PFSK-1 (cell line): ENCODE measurements at regions not wholly inside any gene's neighbourhood (a gene's known extent, or its start where the extent isn't known, plus 50 kb on each side); places are given as distances from the start of the nearest gene placed in this dataset.

ENCODE experiments used
- FOXP2 ChIP-seq: optimal IDR thresholded peaks from 2 replicates; pipeline ENCODE3; 2011; ENCODE audit warnings: borderline replicate concordance, control low read depth, inconsistent platforms; ENCODE audit not compliant: insufficient read depth; ENCODE audit errors: extremely low read length, extremely low read depth
- POLR2AphosphoS5 ChIP-seq: IDR thresholded peaks from 2 replicates; pipeline ENCODE4 v1.6.1; 2012; ENCODE audit warnings: low read depth, mild to moderate bottlenecking, control low read depth, low read length, moderate library complexity
- SIN3A ChIP-seq: IDR thresholded peaks from 2 replicates; pipeline ENCODE4 v1.6.1; 2012; ENCODE audit warnings: mild to moderate bottlenecking, low read length, moderate library complexity, borderline replicate concordance; ENCODE audit not compliant: insufficient read depth
- TAF1 ChIP-seq: IDR thresholded peaks from 2 replicates; pipeline ENCODE4 v1.6.1; 2012; ENCODE audit warnings: low read length, control low read depth, borderline replicate concordance; ENCODE audit not compliant: insufficient read depth
- TF ChIP-seq, protein P1 (sequence below), 2 experiments: IDR thresholded peaks; 2 replicates each; pipeline versions ENCODE4 v1.6.1 to v1.8.0; 2011 to 2012; ENCODE audit warnings: low read depth in 2 of 2, low read length in 2 of 2, control low read depth in 1 of 2, inconsistent platforms in 1 of 2, mild to moderate bottlenecking in 1 of 2, moderate library complexity in 1 of 2; ENCODE audit not compliant: insufficient read depth in 1 of 2

DNA sequence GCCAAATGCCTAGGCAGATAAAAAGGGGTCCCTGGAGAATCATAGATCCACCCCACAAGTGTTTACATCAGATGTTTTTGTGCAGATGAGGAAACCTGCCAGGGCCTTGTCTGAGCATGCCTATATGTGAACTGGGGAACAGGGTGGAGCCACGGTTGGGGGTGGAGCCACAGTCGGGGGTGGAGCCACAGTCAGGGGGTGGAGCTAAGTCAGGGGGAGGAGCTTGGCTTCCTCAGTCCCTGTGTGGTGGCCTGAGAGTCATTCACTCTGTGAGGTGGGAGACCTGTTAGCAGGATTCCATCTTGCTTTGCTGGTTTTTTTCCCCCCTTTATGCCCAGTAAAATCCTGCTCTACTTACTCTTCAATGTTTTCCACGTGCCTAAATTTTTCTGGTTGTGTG, 57.8 kb upstream of the TGFBR2 start:
- no peak for TF ChIP-seq SIN3A
- no peak for TF ChIP-seq POLR2AphosphoS5
- TF ChIP-seq, protein P1, sequence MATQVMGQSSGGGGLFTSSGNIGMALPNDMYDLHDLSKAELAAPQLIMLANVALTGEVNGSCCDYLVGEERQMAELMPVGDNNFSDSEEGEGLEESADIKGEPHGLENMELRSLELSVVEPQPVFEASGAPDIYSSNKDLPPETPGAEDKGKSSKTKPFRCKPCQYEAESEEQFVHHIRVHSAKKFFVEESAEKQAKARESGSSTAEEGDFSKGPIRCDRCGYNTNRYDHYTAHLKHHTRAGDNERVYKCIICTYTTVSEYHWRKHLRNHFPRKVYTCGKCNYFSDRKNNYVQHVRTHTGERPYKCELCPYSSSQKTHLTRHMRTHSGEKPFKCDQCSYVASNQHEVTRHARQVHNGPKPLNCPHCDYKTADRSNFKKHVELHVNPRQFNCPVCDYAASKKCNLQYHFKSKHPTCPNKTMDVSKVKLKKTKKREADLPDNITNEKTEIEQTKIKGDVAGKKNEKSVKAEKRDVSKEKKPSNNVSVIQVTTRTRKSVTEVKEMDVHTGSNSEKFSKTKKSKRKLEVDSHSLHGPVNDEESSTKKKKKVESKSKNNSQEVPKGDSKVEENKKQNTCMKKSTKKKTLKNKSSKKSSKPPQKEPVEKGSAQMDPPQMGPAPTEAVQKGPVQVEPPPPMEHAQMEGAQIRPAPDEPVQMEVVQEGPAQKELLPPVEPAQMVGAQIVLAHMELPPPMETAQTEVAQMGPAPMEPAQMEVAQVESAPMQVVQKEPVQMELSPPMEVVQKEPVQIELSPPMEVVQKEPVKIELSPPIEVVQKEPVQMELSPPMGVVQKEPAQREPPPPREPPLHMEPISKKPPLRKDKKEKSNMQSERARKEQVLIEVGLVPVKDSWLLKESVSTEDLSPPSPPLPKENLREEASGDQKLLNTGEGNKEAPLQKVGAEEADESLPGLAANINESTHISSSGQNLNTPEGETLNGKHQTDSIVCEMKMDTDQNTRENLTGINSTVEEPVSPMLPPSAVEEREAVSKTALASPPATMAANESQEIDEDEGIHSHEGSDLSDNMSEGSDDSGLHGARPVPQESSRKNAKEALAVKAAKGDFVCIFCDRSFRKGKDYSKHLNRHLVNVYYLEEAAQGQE (IDR thresholded peaks at IDR 0.05; ENCODE audit: insufficient read depth in 1 of 2, low read depth in 2 of 2, low read length in 2 of 2) = no peak
- no peak for TF ChIP-seq FOXP2
- TF ChIP-seq TAF1 = no peak

DNA sequence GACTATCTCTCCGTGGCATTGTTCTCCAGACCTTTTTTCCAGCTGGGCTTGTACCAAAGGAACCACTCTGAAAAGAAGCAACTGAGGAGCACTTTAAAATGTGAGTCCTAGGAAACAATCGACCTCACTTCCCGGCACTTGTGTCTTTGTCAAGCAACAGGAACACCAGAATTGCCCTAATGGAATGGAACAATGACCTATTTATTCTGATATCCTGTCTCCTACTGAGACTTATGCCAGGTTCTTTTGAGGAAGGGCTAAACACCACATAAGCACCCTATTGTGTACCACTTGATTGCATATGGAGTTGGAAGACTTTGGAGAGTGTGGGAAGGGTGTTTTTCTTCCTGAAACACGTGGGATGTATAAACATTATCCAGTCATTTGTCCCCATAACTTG, 56.8 kb upstream of the TGFBR2 start:
- TF ChIP-seq TAF1 = no peak
- no peak for TF ChIP-seq POLR2AphosphoS5
- TF ChIP-seq, protein P1 (IDR thresholded peaks at IDR 0.05; ENCODE audit: insufficient read depth in 1 of 2, low read depth in 2 of 2, low read length in 2 of 2) = no peak
- no peak for TF ChIP-seq SIN3A
- no peak for TF ChIP-seq FOXP2

DNA sequence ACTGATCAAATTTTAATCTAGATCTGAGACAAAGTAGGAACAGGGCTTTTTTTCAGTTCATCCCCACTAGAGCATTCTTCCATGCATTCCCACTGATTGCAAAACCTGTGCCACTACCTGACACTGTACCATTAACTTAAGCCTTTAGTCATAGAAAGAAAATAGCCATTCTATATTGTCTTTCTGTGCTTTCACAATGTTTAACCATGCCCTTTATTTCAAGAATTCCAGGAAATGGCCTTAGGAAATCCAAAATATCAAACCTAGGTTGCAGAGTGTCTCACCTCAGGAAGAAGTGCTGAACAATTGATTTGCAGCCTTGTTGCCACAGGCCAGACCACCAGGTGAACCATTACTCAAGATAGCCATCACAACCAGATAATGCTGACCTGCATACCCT, 56.2 kb upstream of the TGFBR2 start:
- TF ChIP-seq SIN3A = no peak
- no peak for TF ChIP-seq TAF1
- no peak for TF ChIP-seq FOXP2
- no peak for TF ChIP-seq POLR2AphosphoS5
- TF ChIP-seq, protein P1 (IDR thresholded peaks at IDR 0.05; ENCODE audit: insufficient read depth in 1 of 2, low read depth in 2 of 2, low read length in 2 of 2) = no peak

DNA sequence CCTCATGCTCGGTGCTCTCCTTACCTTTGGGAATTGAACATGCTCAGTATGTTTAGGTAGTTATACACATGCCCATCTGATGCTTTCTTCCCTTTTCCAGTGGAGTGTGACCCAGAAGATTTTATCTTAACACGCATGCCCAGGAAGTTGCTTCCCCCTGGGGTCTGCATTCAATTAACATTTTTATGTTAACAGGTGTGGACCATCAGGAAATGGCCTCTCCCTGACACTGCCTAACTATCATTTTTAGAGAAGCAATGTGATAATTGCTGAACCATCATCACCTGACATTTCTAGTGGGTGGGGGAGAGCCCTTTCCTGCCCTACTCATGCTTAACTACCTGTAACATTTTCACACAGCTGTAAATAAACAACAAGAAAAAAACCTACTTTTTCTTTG, 55.1 kb upstream of the TGFBR2 start:
- TF ChIP-seq SIN3A (no peak), FOXP2 (no peak), POLR2AphosphoS5 (no peak), TAF1 (no peak)
- TF ChIP-seq, protein P1 (IDR thresholded peaks at IDR 0.05; ENCODE audit: insufficient read depth in 1 of 2, low read depth in 2 of 2, low read length in 2 of 2) = no peak

DNA sequence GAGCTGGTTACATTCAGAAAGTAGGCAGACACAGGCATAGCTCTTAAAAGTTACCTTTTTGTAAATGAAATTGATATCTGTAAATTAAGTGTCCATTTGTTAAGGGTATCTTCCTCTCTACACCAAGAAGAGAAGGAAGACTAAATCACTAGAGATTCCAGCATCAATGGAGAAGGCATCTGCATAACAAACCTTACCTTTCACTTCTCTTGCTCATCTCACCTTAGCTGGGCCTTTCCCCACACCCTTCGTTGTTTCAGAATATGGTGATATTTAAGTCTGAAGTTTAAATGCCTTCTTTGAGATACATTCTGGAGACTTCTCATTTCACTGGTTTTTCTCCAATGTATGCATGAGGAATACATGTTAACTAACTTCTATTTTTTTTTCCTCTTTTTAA, 54.5 kb upstream of the TGFBR2 start:
- TF ChIP-seq, protein P1 (IDR thresholded peaks at IDR 0.05; ENCODE audit: insufficient read depth in 1 of 2, low read depth in 2 of 2, low read length in 2 of 2) = no peak
- TF ChIP-seq POLR2AphosphoS5 (no peak), TAF1 (no peak), SIN3A (no peak), FOXP2 (no peak)
